Activated T-cell treated with anti-CD3 and anti-CD28 coated beads, Interleukin-2, amount 50 U/mL, for 72 hours (primary cell): ENCODE measurements at regions not wholly inside any gene's neighbourhood (a gene's known extent, or its start where the extent isn't known, plus 50 kb on each side); places are given as distances from the start of the nearest gene placed in this dataset.

Source experiments
- ATAC-seq, 2 donors: fragments of 150-1000 bp; cut with Tn5 transposase; replicated peaks in 1 of 2; 2 replicates each; pipeline ENCODE4 v1.10.0; 2021; ENCODE audit warnings: moderate library complexity in 2 of 2, mild to moderate bottlenecking in 1 of 2
- DNase-seq, 2 donors: peaks; one replicate each; pipeline ENCODE4 v3.0.0; 2021 to 2022; ENCODE audit warnings: mixed read lengths in 1 of 2
- H3K27ac Mint-ChIP-seq: one replicate; pipeline ENCODE4 v1.8.0; 2022; ENCODE audit warnings: mild to moderate bottlenecking, moderate library complexity, mixed read lengths
- H3K27me3 Mint-ChIP-seq: one replicate; pipeline ENCODE4 v1.8.0; 2022; ENCODE audit warnings: low read depth, mixed read lengths
- H3K36me3 Mint-ChIP-seq, 2 donors: one replicate each; pipeline ENCODE4 v1.8.0; 2022; ENCODE audit warnings: mixed read lengths in 2 of 2, mild to moderate bottlenecking in 1 of 2; ENCODE audit not compliant: insufficient read depth in 2 of 2
- H3K4me1 Mint-ChIP-seq: one replicate; pipeline ENCODE4 v1.8.0; 2022; ENCODE audit warnings: low read depth, mixed read lengths
- H3K4me3 Mint-ChIP-seq, 2 donors: one replicate each; pipeline ENCODE4 v1.8.0; 2022; ENCODE audit warnings: mild to moderate bottlenecking in 2 of 2, mixed read lengths in 2 of 2, moderate library complexity in 2 of 2
- H3K9me3 Mint-ChIP-seq, 2 donors: one replicate each; pipeline ENCODE4 v1.8.0; 2022; ENCODE audit warnings: mixed read lengths in 2 of 2

DNA sequence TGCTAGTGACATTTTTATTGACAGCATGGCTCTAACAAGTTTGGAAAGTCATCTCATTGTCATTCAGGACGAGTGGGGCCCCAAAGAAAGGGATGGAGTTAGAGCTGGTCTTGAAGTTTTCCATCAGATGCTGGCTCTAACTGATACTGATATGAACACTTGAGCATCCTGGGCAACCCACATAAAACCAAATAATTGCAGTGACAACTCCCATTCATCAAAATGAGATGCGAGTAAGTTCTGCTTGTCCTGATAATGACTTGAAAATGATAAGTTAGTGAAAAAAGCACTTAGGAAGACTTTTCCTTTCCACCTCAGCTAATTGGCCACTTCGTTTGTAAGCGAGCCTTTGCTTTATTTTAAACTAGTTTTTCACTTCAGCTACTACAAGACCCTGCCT is 147.6 kb downstream of the SP3 start:
- H3K27me3 Mint-ChIP-seq: peaks cover 41% of the 10 kb centered on the region
- H3K4me1 Mint-ChIP-seq: no peaks in the 10 kb centered on the region
- H3K27ac Mint-ChIP-seq: no peak overlapping the region
- ATAC-seq (no peak), DNase-seq (no peak)
- H3K36me3 Mint-ChIP-seq: no peaks in the 10 kb centered on the region
- H3K9me3 Mint-ChIP-seq: no peaks in the 10 kb centered on the region
- no peak overlapping the region for H3K4me3 Mint-ChIP-seq

DNA sequence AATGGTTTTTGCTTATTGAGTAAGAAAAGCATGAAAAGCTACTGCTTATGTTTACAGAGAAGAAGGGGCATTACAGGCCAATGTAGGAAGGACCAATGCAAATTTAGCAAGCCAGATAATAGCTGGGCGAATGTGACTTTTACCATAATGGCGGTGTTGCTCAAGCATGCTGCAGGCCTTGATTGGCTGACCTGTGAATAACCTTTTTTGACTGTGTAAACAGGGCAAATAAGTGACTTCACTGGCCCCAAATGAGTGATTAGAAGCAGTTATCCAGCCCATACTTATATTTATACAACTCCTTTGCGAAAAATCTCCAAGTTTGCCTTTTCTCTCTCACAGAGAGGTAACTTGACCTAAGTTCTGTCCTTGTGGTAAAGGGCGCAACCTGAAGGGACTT is 146.9 kb downstream of the SP3 start:
- H3K27ac Mint-ChIP-seq: no peak overlapping the region
- H3K36me3 Mint-ChIP-seq: no peaks in the 10 kb centered on the region
- DNase-seq (no peak), ATAC-seq (no peak)
- no peaks in the 10 kb centered on the region for H3K9me3 Mint-ChIP-seq
- no peak overlapping the region for H3K4me3 Mint-ChIP-seq
- H3K4me1 Mint-ChIP-seq: no peaks in the 10 kb centered on the region
- peaks cover 34% of the 10 kb centered on the region for H3K27me3 Mint-ChIP-seq

DNA sequence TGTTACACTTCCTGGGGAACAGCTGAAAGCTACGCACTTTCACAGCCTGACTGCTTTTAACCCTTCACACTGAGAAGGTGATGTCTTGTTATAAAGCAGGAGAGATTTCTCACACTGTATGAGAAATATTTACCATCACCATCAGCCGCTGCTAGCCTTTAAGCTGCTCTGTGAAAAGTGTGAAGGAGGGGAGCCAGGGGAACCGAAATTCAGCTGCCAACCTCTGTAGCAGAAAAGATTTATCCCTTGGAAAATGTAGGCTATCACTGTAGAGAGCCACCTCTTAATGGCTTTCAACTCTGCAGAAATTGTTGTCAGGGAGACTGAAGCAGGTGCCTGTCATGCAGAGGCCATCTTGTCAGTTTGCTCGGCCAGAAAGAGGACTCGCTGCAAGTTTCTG is 145.3 kb downstream of the SP3 start:
- Mint-ChIP-seq H3K36me3 (no peaks in the 10 kb centered on the region), H3K4me3 (no peak overlapping the region)

DNA sequence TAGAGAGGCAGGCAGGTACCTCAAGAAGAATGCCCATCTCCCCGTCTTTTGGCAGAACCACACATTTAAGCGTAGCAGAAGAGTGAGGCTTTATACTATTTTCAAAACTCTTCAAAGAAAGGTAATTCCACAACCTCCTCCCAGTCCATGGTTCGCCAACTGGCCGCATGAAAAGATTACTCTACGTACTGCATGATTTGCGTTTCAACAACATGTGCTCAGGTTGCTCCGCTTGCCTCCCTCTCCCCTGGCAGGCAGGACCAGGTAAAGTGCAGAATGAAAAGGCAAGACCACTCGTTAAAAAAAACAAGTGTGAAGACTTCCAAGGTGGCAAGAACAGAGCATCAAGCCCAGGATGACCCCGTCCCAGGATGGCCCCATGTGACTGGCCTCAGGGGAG is 143.7 kb downstream of the SP3 start:
- no peaks in the 10 kb centered on the region for H3K36me3 Mint-ChIP-seq
- ATAC-seq: no peak
- no peaks in the 10 kb centered on the region for H3K9me3 Mint-ChIP-seq
- no peak for DNase-seq
- H3K4me3 Mint-ChIP-seq: no peak overlapping the region
- H3K4me1 Mint-ChIP-seq: no peaks in the 10 kb centered on the region
- no peak overlapping the region for H3K27ac Mint-ChIP-seq
- H3K27me3 Mint-ChIP-seq: peaks cover 34% of the 10 kb centered on the region

More for the DNA sequence above, 145.3 kb downstream of the SP3 start:
- H3K27ac Mint-ChIP-seq: no peak overlapping the region
- no peaks in the 10 kb centered on the region for H3K9me3 Mint-ChIP-seq
- DNase-seq (no peak), ATAC-seq (no peak)
- no peaks in the 10 kb centered on the region for H3K4me1 Mint-ChIP-seq
- H3K27me3 Mint-ChIP-seq: peaks cover 27% of the 10 kb centered on the region

DNA sequence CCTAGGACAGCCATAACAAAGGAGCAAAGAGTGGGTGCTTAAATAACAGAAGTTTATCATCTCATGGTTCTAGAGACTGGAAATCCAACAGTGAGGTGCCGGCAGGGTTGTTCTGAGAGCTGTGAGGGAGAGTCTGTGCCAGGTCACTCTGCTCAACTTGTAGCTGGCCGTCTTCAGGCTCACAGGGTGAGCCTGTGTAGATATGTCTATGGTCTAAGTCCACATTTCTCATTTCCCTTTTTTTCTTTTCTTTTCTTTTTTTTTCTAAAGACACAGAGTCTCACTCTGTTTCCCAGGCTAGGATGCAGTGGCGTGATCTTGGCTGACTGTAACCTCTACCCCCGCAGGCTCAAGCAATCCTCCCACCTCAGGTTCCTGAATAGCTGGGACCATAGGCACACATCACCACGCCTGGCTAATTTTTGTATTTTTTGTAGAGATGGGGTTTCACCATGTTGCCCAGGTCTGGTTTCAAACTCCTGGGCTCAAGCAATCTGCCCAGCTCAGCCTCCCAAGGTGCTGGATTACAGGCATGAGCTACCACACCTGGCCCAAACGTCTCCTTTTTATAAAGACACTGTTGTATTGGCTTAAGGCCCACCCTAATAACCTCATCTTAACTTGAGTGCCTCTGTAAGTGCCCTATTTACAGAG is 142.2 kb downstream of the SP3 start:
- Mint-ChIP-seq H3K9me3 (no peaks in the 10 kb centered on the region), H3K4me1 (no peaks in the 10 kb centered on the region), H3K36me3 (no peaks in the 10 kb centered on the region), H3K27ac (no peak overlapping the region), H3K27me3 (peaks cover 47% of the 10 kb centered on the region), H3K4me3 (no peak overlapping the region)
- DNase-seq (no peak), ATAC-seq (no peak)

DNA sequence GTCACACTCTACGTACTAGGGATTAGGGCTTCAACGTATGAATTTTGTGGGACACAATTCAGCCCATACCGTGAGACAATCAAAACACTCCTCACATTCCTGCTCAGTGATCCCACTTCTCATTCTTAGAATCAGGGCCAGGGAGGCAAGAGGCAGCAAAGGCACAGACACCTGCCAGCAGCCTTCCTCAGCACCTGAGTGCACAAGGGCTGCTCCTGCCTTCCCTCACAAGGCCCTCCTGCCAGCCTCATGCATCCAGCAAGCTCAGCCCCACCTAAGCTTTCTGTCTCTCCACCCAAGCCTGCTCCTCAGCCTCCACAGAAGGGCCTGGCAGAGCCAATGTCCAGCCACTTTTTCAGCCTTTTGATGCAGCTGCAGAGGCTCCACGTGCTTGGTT is 141.6 kb downstream of the SP3 start:
- ATAC-seq (no peak), DNase-seq (no peak)
- peaks cover 53% of the 10 kb centered on the region for H3K27me3 Mint-ChIP-seq
- no peaks in the 10 kb centered on the region for H3K9me3 Mint-ChIP-seq
- H3K4me3 Mint-ChIP-seq: no peak overlapping the region
- H3K36me3 Mint-ChIP-seq: no peaks in the 10 kb centered on the region
- no peaks in the 10 kb centered on the region for H3K4me1 Mint-ChIP-seq
- no peak overlapping the region for H3K27ac Mint-ChIP-seq

DNA sequence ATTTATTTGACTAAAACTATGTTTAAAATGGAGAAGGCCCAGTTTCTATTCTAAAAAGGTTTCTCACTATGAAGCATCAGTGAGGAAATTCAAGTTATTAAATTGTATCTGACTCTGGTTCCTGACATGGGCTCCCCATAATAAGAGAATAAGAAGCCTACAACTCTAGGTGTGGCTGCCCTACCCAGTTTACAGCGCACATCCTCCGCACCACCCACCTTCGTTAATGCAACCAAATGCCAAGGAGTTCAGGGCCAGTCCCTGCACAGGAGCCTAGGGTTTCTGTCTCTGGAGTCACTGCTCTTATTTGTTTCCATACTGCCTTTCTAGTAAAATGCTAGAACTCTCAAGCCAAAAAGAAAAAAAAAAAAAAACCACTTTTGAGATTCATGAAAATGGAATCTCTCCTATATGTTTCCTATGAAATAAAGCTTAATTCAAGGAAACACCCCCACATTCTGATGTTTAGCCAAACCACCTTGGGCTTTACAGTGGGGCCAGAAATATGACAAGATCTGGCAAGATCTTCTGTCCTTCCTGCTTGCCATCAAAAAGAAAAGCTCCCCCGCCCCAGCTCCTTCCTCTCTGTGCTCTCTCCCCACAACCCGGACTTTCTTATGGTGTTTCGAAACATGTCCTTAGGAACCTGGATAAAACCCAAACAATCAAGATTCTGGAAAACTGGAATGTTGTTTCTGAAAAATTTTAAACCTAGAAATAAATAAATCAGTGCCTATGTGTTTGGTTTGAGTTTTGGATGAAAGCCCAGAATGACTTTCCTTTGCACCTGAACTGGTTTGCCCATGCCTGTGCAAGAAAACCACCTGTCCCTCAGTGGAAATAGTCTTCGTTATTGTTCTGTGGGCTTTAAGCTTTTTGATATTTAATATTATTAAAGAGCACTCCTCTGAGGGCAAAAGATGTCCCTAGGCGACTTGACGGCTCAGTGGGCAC is 136.7 kb downstream of the SP3 start:
- no peaks in the 10 kb centered on the region for H3K4me1 Mint-ChIP-seq
- H3K27ac Mint-ChIP-seq: no peak overlapping the region
- H3K36me3 Mint-ChIP-seq: no peaks in the 10 kb centered on the region
- H3K27me3 Mint-ChIP-seq: peaks cover 28% of the 10 kb centered on the region
- no peak for DNase-seq
- H3K4me3 Mint-ChIP-seq: no peak overlapping the region
- ATAC-seq: no peak
- no peaks in the 10 kb centered on the region for H3K9me3 Mint-ChIP-seq

DNA sequence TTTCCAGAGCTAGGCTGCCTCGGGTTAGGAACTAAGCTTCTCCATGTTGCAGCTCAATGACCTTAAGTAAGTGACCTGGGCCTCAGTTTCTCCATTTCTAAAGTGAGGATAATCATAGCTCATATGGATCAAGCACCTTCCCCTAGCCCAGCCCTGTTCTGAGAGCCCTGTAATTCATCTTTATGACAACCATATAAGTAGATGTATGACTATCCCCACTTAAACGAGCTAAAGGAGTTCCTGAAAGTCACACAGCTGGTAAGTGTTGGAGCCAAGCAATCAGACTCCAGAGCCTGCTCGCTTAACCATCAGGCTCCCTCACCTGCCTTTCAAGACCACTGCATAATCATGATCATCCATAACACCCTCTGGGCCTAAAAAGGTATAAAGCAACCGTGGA is 135.4 kb downstream of the SP3 start:
- H3K27ac Mint-ChIP-seq: no peak overlapping the region
- no peaks in the 10 kb centered on the region for H3K36me3 Mint-ChIP-seq
- ATAC-seq (no peak), DNase-seq (no peak)
- peaks cover 28% of the 10 kb centered on the region for H3K27me3 Mint-ChIP-seq
- H3K9me3 Mint-ChIP-seq: no peaks in the 10 kb centered on the region
- no peak overlapping the region for H3K4me3 Mint-ChIP-seq
- no peaks in the 10 kb centered on the region for H3K4me1 Mint-ChIP-seq

DNA sequence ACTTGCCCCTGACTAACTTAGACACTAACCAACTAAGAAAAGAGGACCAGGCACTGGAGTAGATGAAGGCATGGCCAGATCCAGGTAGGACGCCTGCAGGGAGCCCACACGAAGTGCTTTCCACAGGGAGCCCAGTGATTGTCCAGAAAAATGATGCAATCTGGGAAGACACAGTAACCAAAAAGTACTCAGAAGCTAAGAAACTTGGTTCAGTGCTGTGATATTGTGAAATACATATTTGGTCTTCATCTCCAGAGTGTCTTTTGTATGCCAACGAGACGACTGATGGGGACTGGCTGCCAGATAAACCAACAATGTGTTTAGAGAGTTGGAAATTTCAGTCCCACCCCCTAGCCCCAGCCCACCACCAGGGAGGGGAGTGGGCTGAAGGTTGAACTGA is 135.0 kb downstream of the SP3 start:
- DNase-seq (no peak), ATAC-seq (no peak)
- Mint-ChIP-seq H3K4me3 (no peak overlapping the region), H3K4me1 (no peaks in the 10 kb centered on the region), H3K9me3 (no peaks in the 10 kb centered on the region), H3K27me3 (peaks cover 28% of the 10 kb centered on the region), H3K36me3 (no peaks in the 10 kb centered on the region), H3K27ac (no peak overlapping the region)

DNA sequence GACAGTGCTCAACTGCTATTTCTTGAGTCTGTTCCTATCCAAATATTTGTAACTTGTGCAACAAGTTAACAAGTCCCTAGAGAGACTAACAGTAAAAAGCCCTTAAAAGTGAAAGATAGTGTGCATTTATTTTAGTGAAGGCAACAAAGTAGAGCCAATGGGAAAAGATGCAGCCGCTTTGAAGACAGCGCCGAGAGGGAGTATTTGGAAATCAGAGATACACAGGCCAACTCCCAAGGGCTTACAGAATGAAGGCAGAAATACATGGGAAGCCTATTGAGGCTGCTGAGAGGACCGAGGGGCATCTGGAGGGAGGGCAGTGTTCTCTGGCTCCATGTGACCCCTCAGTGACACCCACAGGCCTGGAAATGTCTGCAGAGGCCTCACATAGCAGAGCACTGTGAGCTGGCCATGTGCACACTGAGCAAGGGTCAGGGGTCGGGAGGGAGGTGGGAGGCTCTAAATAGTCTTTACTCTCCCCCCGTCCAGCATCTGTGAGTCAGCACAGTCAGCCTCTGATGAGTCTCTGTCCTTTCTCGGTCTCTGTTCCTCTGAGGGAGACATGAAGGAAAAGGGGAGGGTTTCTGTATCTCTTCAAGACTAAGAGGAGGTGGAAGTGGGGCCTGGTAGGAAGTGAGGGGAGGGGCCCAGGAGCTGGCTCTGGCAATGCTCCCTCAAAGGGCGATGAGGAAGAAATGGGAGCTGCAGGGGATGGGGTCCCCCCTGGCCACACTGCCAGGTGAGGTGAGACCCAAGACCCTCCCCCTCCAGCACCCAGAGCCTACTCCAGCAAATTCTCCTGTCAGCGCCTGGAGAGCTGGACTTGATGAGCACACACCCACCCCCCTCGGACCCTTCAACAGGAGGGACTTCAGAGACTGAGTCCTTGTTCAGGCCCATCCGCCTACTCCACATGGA is 133.6 kb downstream of the SP3 start:
- H3K36me3 Mint-ChIP-seq: no peaks in the 10 kb centered on the region
- H3K4me1 Mint-ChIP-seq: no peaks in the 10 kb centered on the region

DNA sequence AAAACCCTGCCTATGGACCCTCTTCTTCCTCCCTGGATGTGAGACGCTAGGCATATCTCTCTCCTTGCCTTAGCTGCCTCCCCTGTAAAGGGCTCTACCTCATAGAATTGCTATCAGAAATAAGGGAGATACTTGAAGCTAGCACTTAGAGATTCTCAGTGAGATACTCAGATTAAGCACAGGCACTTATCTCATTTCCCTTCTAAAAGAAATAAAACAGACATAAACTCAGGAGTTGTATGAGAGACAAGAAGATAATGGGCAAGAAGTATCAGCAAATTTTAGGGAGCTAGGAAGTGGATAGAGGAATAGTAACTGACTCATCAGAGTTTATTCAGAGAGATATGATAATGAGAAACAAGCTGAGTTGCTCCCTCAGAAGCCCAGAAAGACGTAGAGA is 131.0 kb downstream of the SP3 start:
- DNase-seq (no peak), ATAC-seq (no peak)
- H3K27me3 Mint-ChIP-seq: no peaks in the 10 kb centered on the region
- no peaks in the 10 kb centered on the region for H3K4me1 Mint-ChIP-seq
- no peaks in the 10 kb centered on the region for H3K9me3 Mint-ChIP-seq
- H3K27ac Mint-ChIP-seq: no peak overlapping the region
- H3K36me3 Mint-ChIP-seq: no peaks in the 10 kb centered on the region
- H3K4me3 Mint-ChIP-seq: no peak overlapping the region

More for the DNA sequence above, 133.6 kb downstream of the SP3 start:
- no peak overlapping the region for H3K27ac Mint-ChIP-seq
- DNase-seq (no peak), ATAC-seq (no peak)
- H3K9me3 Mint-ChIP-seq: no peaks in the 10 kb centered on the region
- H3K4me3 Mint-ChIP-seq: no peak overlapping the region
- peaks cover 20% of the 10 kb centered on the region for H3K27me3 Mint-ChIP-seq

DNA sequence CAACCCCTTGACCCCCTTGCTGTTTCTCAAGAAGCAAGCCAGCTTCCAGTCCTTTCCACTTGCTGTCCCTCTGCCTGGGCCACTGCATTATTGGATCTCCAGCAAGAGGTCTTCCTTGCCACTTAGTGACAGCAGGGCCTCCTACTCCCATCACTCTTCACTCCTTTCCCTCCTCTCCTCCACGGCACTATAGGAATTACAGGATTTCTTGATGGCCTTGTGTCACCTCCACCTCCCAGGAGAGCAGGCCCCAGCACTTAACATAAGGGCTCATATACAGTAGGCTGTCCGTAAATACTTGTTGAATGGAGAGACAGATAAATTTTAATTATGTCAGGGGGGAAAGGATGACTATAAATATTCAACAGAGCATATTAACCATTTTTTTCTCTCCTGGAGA is 129.4 kb downstream of the SP3 start:
- no peak for DNase-seq
- no peaks in the 10 kb centered on the region for H3K9me3 Mint-ChIP-seq
- H3K36me3 Mint-ChIP-seq: no peaks in the 10 kb centered on the region
- H3K4me3 Mint-ChIP-seq: no peak overlapping the region
- H3K27me3 Mint-ChIP-seq: no peaks in the 10 kb centered on the region
- H3K27ac Mint-ChIP-seq: no peak overlapping the region
- no peaks in the 10 kb centered on the region for H3K4me1 Mint-ChIP-seq
- no peak for ATAC-seq

DNA sequence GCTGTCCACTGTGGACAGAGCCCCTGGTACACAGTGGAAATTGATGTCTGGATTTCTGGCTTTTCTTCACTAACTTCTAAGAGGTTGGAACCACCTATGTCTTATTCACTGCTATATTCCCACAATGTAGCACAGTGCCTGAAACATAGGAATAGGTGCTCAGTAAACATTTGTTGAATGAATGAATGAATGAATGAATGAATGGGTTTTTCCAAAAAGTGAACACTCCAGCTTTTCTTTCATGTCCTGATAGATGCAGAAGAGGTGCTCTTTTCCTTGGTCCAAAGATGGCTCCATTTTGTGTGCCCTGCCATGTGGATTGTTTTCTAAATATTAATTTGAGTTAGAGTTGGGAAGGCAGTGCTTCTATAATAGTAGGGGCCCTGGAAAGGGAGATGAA is 124.1 kb downstream of the SP3 start:
- ATAC-seq (no peak), DNase-seq (no peak)
- Mint-ChIP-seq H3K4me3 (no peak overlapping the region), H3K4me1 (no peaks in the 10 kb centered on the region), H3K27ac (no peak overlapping the region), H3K9me3 (no peaks in the 10 kb centered on the region), H3K27me3 (peaks cover 16% of the 10 kb centered on the region), H3K36me3 (no peaks in the 10 kb centered on the region)
